Activated CD4-positive, CD25-positive, alpha-beta regulatory T cell treated with anti-CD3 and anti-CD28 coated beads, Interleukin-2, amount 50 U/mL, for 24 hours (primary cell): ENCODE measurements at regions not wholly inside any gene's neighbourhood (a gene's known extent, or its start where the extent isn't known, plus 50 kb on each side); places are given as distances from the start of the nearest gene placed in this dataset.

Source experiments
- ATAC-seq, 2 donors: fragments of 150-1000 bp; cut with Tn5 transposase; one replicate each; pipeline ENCODE4 v1.10.0; 2021; ENCODE audit warnings: mild to moderate bottlenecking in 1 of 2, moderate library complexity in 1 of 2

- no peak for ATAC-seq
These were observed 109.6 kb downstream of the WDR11 start for GRCh38 chr10:120960725-120961124.

GRCh38 chr10:120961795-120962755 lies 110.9 kb downstream of the WDR11 start:
- ATAC-seq: no peak

DNA sequence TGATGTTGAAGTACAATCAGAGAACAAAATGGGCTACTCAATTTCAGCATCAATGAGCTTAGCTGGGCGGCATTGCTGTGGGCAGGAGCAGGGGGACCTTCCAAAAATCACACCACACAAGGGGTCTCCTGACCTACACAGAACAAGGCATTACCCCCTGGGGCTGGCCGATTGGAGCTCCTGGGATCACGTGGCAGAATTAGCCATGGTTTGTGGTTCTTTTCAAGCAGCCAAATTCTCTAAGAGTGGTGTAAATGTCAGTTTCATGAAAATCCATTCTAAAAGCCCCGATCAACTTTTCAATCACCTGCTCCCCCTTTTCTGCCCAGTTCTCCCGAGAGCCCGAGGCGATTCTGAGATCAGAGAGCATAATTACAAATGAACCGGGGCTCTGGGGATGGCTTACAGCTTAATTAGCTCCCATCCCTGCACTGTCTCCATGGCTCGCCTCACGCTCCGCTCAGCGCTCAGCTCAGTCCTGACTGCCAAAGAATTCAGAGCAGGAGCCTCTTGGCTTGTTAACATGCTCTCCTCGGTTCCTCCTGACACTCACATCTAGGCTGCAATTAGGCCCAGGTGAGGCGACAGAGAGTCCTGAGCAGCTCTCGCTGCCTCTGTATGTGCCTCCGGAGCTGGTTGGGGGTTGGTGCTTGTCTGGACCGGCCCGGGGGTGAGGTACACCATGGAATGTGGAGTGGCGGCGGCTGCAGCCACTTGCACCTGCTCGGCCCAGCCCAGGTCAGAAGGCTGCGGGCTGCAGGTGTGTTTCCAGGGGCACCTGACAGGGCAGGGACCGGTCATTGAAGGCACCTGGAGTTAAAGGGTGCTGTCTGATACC lies 111.8 kb downstream of the WDR11 start:
- no peak for ATAC-seq

- no peak for ATAC-seq
These were observed 112.5 kb downstream of the WDR11 start for GRCh38 chr10:120963594-120964220.

GRCh38 chr10:120966657-120967045 lies 115.5 kb downstream of the WDR11 start:
- no peak for ATAC-seq

DNA sequence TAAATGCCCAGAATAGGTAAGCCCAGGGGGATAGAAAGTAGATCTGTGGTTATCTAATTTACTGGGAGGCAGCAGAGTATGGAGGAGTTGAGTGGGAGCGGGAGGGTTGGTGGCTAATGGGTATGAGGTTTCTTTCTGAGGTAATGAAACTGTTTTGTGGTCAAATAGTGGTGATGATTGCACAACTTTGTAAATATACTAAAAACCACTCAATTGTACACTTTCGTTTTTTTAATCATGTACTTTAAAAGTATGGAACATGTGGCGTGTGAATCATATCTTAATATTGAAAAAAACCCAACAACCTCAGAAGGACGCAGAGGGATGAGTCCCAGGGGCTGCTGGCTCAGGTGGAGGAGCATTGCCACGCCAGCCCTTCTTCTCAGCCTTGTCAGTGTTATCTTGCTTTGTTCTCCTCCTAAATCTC lies 118.1 kb downstream of the WDR11 start:
- no peak for ATAC-seq

- ATAC-seq: no peak
These were observed 119.7 kb downstream of the WDR11 start for GRCh38 chr10:120970595-120971529.

DNA sequence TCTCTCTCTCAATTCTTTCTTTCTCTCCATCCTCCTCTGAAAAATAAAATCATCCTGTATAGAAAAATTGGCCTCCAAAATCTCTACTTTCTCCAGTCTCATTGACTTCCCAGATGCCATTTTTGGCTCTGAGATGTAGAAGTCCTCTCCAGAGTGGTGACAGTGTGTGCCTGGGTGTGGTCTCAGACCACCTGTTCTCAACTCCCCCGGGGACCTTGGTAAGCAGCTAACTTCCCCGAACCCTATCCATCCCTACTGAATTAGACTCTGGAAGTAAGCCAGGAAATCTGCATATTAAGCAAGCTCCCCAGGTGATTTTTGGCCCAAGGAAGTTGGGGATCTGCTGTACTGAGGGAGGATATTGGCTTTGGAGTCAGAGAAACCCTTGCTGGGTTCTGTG lies 120.5 kb downstream of the WDR11 start:
- no peak for ATAC-seq

DNA sequence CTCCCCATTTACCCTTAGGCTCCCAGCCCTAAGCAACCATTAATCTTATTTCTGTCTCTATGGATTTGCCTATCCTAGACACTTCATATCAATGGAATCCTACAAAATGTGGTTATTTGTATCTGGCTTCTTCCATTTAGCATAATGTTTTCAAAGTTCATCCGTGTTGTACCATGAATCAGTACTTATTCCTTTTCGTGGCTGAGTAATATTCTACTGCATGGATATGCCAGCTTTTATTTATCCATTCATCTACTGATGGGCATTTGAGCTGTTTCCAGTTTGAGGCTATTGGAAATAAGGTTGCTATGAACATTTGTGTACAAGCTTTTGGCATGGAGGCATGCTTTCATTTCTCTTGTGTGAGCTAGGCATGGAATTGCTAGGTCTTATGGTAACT lies 121.1 kb downstream of the WDR11 start:
- ATAC-seq: no peak

DNA sequence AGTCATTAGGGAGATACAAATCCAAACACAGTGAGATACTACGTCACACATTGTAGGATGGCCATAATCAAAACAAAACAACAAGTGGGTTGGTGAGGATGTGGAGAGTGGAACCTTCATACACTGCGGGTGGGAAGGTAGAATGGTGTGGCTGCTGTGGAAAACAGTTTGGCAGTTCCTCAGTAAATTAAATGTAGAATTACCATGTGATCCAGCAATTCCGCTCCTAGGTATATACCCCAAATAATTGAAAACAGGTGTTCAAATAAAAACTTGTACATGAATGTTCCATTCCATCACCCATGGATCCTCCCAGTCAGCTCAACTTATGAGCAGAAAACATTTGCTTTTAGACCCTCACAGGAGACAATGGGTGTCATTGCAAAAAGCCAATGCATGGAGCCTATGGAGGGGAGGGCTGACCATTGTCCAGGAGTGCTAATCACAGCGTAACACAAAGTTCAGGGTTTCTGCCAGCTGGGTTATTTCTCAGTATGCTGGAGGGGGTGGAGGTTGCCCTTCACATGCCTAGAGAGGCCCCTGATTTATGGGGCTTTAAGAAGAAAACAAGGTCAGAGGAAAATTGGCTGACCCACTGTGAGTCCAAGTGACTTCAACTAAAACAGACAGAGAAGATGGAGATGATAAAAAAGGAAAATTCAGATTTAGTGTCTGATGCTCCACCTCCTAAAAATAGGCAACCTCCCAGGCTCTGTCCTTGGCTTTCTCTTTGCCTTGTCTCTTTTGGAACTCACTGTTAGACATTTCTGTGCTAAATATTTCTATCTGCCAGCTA lies 124.1 kb downstream of the WDR11 start:
- no peak for ATAC-seq

- ATAC-seq: no peak
These were observed 124.7 kb downstream of the WDR11 start for GRCh38 chr10:120975868-120976225.

DNA sequence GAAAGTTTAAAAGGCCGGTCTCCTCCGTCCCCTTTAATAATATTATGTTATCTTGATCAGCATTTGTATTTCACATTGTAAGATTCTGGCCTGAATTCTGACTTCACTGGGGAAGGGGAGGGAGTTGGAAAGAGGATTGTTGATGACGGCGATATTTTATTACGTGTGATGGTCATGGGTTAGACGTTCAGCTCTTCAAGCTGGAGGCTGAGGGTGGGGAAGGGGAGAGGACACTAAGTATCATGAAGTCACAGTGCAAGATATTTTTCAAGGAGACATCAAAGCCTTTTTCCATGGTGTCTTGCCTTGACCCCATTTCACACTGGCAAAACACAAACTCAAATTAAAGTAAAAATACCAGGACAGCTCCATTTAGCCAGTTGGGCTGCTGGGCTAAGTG lies 126.7 kb downstream of the WDR11 start:
- ATAC-seq: no peak

- no peak for ATAC-seq
These were observed 127.6 kb downstream of the WDR11 start for GRCh38 chr10:120978589-120979252.

DNA sequence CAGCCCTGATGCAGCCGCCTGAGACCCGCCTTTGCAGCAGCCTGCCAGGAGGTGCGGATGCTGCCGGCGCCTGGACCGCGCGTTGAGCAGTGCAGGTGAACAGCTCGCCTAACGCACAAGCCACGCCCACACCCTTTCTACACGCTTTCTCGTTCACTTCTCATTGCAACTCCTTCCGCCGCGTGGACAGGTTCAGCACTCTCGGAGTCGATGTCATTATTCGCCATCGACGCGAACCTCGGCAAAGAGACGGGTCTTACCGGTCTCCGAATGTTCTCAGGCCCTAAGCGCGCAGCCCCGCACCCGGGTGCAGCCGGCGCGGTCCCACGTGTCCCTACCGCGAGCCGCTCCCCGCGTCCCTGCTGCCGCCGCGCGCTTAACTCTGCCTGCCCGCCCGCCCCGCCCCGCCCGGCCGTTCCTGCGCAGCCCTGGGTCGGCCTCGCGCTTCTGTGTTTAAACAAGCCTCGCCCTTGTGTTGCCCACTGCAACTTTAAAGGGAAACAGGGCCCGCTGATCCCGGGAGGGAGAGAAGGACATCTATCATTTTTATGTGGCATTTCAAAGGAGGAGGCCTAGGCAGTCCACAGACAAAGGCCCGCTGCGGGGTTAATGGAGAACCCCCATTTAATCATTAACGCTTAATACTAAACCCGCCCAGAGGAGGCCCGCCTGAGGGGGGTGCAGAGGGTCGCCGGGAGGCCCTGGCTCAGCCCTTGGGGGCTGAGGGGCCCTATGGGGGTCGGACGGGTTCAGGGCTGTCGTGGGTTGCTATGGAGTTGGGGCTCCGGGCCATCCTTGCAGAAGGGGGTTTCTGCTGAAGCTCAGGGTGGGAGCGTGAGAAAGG lies 128.5 kb downstream of the WDR11 start:
- ATAC-seq: peak; percentile 27 to 56

DNA sequence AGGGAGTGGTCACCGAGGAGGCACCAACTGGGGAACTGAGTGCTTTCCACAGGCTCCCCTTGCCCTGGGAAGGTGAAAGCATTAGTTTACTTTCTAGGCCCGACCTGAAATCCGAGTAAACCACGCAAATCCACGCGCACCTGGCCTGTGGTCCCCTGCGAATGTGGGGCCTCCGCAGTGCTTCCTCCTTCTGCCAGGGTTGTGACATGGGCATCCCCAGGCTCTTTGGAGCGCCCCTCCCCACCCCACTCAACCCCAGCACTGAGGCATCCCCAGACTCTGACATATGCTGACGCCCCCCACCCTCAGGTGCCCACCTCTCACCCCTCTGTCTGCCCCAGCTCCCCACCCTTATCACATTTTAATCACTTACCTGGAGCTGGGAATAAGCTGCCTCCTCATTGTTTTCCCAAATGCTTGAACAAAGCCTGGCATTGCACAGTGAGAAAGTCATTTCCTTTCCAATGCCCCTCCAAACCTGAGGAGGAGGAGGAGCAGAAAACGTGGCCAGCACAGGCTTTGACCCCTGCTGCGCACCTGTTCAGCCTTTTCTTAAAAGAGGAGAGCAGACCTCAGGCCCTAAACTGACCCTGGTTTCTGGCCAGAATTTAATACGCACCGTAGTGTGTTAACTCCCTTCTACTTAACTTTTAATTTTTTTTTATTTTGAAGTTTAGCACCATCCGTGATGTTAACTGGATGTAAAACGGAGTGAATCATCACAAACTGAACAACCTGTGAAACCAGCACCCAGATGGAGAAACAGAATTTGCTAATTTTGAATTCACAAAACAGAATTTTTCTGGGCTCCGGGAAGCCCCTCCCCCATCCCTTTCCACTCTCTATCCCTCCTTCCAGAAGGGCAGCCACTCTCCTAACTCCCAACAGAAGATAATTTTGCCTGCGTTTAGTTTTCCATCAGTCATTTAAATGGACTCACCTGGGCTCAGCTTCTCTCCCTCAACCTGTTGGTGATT lies 129.4 kb downstream of the WDR11 start:
- ATAC-seq: no peak

GRCh38 chr10:120981601-120982391 lies 130.6 kb downstream of the WDR11 start:
- no peak for ATAC-seq

DNA sequence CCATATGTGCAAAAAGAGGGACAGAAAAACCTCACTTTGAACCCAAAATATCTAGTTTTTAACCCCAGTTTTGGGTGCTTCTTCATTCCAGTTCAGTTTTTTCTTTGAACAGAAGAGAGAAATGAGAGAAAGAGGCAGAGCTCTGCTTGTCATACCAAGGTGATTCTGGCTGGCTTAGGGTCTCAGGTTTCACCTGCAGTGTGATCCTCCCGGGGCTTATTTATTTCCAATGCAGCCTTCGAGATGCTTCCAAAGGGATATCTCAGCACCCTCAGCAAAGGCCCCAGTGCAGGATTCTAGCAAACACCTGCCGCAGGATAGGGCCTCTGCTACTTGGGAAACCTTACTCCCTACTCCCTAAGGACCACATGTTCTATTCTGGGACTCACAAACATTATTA lies 131.3 kb downstream of the WDR11 start:
- no peak for ATAC-seq

- ATAC-seq: no peak
These were observed 132.6 kb downstream of the WDR11 start for GRCh38 chr10:120983721-120984120.
